HG02623 (cell line): ENCODE measurements at regions not wholly inside any gene's neighbourhood (a gene's known extent, or its start where the extent isn't known, plus 50 kb on each side); places are given as distances from the start of the nearest gene placed in this dataset.
"Not testable (repeated sequence)": the region's sequence is repeated elsewhere in the genome, so short reads cannot be mapped to it uniquely, and the experiment has no call there.

Source experiments
- ATAC-seq: cut with Tn5 transposase; IDR thresholded peaks from one replicate; pipeline ENCODE4 v1.9.1; 2021; ENCODE audit warnings: moderate library complexity; ENCODE audit not compliant: unreplicated experiment

DNA sequence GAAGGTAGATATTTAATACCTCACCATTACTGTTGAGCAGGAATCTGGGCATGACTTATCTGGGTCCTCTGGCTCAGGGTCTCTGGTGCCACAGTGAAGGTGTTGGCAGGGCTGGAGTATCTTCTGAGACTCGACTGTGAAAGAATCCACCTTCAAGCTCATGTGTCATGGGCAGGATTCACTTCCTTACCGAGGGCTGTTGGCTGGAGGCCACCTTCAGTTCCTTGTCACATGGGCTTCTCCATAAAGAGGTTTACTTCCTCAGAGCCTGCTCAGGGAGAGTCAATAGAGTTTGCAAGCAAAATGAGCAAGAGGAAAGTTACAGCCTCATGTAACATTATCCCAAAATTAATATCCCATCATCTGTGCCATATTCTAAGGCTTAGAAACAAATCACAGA lies 459.5 kb downstream of the NR2F2 start:
- ATAC-seq, result no peak

- no peak for ATAC-seq
Observed at GRCh38 chr15:96792216-96792615, 461.7 kb downstream of the NR2F2 start.

DNA sequence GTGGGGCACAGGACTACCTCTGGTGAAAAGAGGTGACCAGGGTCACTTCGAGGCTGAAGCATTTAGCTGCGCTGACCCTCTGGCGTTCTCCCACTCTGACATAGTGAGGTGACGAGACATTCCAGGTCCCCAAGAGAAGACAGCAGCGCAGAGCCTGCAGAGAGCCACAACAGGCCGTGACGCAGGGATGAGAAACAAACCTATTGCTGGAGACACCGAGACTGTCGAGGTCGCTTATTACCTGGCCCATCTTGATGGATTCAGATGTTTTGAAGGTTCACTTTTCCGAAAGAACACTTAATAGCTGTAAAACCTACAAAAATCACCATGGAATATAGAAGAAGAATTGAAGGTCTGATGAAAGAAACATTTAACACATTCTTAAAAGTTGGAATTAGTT lies 466.3 kb downstream of the NR2F2 start:
- ATAC-seq, result no peak

GRCh38 chr15:96801576-96802150 lies 471.2 kb downstream of the NR2F2 start:
- ATAC-seq, result no peak

DNA sequence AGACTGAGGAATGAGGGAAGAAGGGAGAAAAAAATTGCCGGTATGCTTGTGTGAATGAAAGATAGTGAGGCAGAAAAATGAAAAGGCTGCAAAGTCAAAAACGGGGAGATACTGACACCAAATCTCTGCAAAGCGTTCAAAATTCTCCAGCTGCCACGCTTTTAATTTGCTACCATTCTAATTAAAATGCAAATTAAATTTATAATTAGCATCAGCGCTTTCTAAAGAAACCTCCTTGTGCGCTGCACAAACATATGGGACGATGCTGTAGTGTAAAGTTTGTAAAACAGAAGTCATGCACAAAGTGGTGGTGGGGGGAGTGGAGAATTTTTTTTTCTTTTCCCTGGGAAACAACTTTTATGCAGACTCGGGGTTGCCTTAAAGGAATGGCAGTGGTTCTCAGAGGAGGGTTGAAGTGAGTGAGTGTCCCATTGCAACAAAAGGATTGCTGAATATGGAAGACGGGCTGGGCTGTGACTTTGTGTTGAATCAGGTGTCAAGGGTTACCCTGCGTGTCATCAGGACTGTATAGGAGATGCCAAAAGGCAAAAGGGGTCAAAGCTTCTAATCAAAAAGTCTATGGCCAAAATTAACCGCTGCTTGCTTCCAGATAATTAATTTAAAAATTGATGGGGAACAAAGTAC lies 472.2 kb downstream of the NR2F2 start:
- ATAC-seq, result no peak

DNA sequence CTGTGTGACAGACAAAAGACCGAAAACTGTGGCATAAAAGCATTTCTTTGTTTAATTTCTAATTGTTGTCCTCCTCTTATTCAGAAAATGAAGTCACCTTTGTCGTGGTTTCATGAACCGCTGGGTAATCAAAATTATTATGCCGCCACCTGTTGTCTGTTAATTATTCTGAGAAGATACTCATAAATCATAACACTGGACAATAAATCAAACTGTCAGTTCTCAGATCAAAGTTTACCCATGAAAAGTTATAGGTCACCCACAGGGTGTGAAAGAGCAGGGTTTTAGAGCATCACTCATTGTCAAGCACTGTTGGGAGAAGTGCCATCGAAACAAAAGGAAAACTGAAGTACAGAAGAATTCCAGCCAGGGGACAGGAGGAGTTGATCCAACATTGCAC lies 474.3 kb downstream of the NR2F2 start:
- ATAC-seq, result no peak

- no peak for ATAC-seq
Observed at GRCh38 chr15:96807361-96807760, 476.9 kb downstream of the NR2F2 start.

DNA sequence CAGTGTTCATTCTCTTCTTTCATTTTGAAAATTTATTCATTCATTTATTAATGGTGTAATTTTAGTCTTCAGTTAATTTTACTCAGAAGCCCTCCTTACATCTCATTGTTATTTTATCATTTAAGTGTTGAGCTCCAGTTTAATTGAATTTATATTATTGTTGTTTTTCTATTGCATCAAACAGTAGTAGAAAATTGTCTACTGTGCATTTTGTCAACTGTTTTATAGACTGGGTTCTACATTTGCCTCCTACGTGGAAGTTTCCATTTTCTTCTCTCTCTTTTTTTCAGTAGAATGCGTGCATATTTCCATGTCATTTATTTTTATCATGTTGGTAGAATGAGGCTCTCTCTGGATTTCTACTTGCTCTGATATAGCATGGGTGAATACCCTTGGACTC lies 487.4 kb downstream of the NR2F2 start:
- ATAC-seq, result no peak

- ATAC-seq, result no peak
Observed at GRCh38 chr15:96818861-96819260, 488.4 kb downstream of the NR2F2 start.

DNA sequence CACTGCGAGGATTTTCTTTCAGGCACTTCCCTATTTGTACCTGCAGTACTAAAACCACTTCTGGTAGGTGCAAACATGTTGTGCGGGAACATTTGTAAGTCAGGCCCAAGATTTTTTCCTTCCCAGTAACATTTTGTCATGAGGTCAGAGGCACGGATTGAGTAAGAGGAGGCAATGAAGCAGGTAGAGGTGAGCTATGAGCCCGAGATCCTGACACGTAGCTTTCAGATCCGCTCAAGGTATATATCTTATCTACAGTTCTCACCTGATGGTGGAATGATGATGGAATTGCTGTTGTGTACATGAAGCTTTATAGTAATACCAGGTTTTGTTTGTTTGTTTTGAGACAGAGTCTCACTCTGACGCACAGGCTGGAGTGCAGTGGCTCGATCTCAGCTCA lies 497.5 kb downstream of the NR2F2 start:
- ATAC-seq, result no peak

GRCh38 chr15:96837241-96837970 lies 506.9 kb downstream of the NR2F2 start:
- ATAC-seq, result no peak

DNA sequence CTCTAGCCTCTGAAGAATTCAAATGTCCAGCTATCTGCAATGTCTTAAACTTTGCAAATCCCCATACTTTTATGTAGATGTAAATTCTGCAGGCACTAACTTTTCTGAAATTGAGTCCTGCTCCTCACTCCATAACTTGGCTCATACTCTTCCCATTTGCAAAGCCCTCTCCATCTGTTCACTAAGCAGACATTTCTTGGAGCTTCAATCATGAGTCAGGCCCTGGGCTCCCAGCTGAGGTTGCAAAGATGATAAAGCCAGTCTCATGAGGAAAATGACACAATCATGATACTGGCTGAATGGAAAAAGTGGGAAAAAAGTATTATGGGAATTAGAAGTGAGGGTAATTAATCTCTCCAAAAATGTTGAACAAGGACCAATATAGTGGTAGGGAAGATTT lies 507.6 kb downstream of the NR2F2 start:
- ATAC-seq, result no peak

- ATAC-seq, result no peak
Observed at GRCh38 chr15:96849271-96849900, 518.9 kb downstream of the NR2F2 start.

- no peak for ATAC-seq
Observed at GRCh38 chr15:96851613-96852012, 521.1 kb downstream of the NR2F2 start.

DNA sequence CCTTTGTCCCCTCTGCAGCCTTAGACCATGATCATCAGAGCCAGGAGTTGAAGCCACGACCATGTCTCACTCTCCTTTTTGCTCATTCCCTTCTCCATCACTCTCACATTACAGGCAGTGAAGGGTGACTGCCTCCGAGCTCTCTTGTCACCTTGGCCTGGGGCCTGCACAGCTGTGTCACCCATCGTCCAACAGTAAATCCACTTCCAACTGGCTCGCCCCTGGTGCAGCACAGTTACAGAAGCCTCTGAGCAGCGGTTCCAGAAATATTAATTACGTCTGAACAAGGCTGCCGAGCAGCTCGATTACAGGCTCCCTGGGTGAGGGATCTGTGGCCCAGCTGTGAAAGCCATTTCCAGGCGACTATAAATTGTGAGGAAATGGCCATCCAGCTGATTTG lies 528.2 kb downstream of the NR2F2 start:
- no peak for ATAC-seq

DNA sequence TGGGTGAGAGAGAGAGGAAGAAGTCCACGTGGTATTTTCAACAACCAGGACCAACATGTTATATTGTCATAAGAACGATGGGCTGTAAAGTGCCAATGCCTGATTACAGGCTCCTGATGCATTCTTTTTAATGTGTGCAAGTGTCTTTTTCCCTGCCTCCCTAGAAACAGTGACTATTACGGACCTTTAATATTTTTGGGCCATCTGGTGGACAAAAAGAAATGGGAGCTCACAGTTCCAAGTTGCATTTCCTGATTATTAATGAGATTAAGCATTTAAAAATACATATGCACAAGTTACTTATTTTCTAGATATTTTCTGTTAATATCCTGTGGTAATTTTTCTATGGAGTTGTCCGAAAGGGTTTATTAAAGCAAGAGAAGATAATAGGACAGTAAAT lies 530.2 kb downstream of the NR2F2 start:
- ATAC-seq, result no peak

DNA sequence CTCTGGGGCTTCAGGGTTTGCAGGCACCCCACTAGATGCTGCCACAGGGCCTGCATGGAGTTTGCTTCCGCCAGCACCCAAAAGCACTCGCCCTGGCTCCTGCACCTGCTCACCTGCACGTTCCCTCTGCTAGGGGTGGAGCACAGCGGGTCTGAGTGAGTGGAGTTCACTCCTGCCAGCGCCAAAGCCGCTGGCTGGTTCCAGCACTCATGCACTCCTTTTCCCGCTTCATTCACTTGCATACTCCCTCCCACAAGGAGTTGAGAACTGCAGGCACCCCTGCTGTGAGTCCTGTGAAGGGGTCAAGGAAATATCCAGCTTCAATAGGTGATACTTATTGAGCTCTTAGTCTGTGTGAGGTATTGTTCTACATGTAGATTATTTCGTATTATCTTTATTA lies 537.5 kb downstream of the NR2F2 start:
- no peak for ATAC-seq

- no peak for ATAC-seq
Observed at GRCh38 chr15:96869122-96869521, 538.6 kb downstream of the NR2F2 start.

GRCh38 chr15:96869790-96870189 lies 539.3 kb downstream of the NR2F2 start:
- no peak for ATAC-seq

DNA sequence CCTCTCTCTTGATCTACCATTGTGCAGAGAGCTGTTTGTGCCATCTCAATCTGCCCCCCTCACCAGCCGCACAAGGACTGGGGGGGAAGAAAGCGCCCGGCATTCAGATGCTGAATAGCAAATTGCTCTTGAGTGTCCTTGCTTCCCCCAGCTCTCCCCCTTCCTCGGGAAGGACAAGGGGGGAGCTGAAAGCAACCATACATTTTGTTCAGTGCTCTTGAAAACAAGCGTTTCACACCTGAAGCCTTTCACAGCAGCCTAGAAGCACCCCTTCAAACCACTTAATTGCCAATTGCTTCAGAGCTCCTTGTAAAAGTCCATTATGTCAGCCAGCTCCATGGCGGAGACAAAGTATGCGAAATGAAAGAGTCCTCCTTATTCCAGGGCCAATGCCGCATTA lies 540.1 kb downstream of the NR2F2 start:
- ATAC-seq, result no peak

DNA sequence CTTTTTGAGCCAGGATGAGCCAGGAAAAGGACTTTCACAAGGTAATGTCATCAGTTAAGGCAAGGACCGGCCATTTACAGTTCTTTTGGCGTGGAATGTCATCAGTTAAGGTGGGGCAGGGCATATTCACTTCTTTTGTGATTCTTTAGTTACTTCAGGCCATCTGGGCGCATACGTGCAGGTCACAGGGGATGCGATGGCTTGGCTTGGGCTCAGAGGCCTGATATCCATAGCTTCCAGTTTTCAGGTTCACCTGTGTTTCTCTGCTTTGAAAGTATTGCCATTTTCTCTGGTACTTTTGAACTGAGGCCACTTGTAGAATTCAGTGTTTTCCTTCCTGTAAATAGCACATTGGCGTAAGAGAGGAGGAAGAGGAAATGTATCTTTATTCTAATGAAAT lies 546.9 kb downstream of the NR2F2 start:
- ATAC-seq, result not testable (repeated sequence)

- no peak for ATAC-seq
Observed at GRCh38 chr15:96878129-96878528, 547.6 kb downstream of the NR2F2 start.
